Fibroblast of pulmonary artery (primary cell): ENCODE measurements at regions not wholly inside any gene's neighbourhood (a gene's known extent, or its start where the extent isn't known, plus 50 kb on each side); places are given as distances from the start of the nearest gene placed in this dataset.
"Not testable (repeated sequence)": the region's sequence is repeated elsewhere in the genome, so short reads cannot be mapped to it uniquely, and the experiment has no call there.

Source experiments
- DNase-seq: peaks from one replicate; pipeline ENCODE4 v3.0.0-alpha.2; 2010; ENCODE audit warnings: low read depth
- H3K4me3 ChIP-seq: replicated peaks from 2 replicates; pipeline ENCODE4 v1.5.1; 2011; ENCODE audit warnings: low read depth, mild to moderate bottlenecking, control low read depth, low read length, moderate library complexity
- TF ChIP-seq, protein P1 (sequence below): IDR thresholded peaks from 2 replicates; pipeline ENCODE4 v1.5.1; 2011; ENCODE audit warnings: mild to moderate bottlenecking, control low read depth, low read length, inconsistent platforms; ENCODE audit errors: missing control alignments

DNA sequence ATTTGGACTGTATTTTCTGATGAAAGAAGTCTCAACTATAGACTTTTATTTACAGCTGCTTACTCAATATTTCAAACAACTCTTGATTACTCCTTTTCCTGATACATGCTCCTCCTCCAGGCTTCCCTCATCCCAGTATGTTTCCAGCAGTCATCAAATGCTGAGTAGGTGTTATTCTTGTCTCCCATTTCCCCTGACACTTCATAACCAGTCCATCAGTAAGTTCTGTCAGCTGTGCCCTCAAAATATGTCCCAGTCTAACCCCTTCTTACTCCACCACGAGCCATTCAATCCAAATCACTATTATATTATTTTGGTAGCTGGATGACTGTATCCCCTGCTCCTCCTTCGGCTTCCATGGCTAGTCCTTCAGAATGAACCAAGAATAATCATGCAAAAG, 189.1 kb upstream of the DTNA start:
- no peak for DNase-seq
- no peak overlapping the region for H3K4me3 ChIP-seq
- TF ChIP-seq, protein P1, sequence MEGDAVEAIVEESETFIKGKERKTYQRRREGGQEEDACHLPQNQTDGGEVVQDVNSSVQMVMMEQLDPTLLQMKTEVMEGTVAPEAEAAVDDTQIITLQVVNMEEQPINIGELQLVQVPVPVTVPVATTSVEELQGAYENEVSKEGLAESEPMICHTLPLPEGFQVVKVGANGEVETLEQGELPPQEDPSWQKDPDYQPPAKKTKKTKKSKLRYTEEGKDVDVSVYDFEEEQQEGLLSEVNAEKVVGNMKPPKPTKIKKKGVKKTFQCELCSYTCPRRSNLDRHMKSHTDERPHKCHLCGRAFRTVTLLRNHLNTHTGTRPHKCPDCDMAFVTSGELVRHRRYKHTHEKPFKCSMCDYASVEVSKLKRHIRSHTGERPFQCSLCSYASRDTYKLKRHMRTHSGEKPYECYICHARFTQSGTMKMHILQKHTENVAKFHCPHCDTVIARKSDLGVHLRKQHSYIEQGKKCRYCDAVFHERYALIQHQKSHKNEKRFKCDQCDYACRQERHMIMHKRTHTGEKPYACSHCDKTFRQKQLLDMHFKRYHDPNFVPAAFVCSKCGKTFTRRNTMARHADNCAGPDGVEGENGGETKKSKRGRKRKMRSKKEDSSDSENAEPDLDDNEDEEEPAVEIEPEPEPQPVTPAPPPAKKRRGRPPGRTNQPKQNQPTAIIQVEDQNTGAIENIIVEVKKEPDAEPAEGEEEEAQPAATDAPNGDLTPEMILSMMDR = no peak

DNA sequence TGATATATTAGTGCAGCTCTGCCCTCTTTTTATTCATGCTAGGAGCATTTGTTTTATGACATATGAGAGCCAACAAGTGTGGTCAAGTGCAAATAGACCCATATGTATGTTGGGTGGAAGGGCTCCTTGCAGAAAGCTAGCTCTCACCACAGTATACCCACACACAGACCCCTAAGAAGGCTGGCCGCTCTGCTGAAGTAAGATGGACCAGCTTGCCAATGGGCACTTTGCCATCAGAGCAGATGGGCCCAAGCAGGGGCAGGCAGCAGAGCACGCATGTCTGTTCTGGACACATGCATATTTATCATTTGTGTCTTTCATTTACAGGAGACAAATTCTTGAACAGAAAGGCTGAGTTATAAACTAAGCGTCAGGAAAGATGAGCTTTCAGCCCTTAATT, 187.5 kb upstream of the DTNA start:
- DNase-seq = peak; percentile 0
- H3K4me3 ChIP-seq = no peak overlapping the region

DNA sequence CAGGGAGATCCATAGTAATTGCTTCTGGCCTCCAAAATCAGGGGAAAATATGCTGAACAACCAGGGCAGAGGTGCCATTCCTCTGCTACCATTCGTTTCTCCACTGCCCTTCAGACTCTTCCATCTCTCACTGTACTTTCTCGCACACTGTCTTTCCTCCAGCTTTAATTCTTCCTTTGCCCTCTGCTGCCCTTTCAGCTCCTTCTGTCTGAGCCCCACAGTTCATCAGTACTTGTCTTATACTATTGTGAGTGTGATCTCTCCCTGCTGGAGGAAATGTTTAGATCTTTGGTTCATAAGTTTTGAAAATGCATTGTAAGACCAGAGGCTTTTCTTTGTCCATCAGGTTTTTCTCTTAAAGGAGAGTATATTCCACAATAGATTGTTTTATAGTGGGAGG, 184.9 kb upstream of the DTNA start:
- TF ChIP-seq, protein P1 = no peak
- DNase-seq = no peak
- no peak overlapping the region for H3K4me3 ChIP-seq

More for the DNA sequence above, 187.5 kb upstream of the DTNA start:
- TF ChIP-seq, protein P1 = no peak

DNA sequence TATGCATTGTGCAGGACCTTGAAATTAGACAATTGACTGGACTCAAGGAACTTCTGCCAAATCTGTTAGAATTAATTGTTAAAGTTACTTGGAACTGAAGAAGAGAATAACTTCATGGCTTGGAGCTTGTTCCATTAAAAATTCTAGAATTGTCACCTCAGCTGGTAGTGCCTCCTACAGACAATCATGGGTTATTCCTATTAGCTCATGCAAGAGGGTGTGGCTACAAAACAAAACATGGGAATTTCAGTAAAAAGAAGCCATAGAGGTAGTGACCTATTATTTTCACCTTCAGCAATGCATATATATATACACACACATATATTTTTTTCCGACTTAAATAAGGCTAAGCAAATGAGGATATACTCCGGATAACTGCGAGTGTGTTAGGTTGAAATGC, 181.9 kb upstream of the DTNA start:
- DNase-seq = no peak
- TF ChIP-seq, protein P1 = no peak

DNA sequence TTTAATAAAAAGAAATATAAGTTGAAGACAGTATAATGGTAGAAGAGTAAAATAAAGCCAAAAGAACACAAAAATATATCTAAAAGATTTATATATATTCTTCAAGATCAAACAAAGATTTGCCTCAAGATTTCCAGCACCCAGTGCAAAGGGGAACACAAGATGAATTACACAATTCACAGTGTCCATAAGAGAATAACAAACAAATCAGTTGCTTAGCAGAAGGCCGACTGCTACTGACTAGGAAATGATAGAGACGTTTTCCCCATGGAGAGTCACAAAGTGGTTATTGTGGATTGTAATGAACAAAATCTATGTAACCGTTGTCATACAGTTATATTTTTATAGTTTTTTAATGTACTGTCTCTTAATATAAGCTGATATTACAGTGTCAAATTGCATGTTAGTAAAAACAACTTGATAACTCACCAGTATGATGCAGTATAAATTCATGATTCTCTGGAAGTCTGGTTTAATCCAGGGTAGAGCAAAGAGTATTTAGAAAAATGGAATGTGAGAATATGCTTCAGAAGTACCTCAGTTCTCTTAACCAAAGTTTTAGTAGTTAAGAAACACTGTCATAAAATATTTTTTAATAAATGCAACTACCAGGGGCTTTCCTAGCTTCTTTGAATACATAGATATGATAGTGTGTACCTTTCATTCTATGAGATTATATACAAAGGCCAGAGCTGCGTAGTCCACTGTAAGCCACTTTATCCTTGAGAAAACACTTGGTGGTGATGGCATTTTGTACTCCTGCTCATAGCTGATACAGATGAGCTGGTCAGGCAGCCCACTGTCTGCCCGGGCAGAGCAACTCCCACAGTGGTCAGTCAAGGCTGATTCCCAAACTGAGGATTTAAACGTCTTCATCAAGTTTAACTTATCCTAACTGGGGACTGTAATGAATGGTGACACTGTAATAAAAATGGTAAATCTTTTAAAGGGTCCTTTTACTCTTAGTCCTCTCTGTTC, 180.5 kb upstream of the DTNA start:
- DNase-seq = no peak
- TF ChIP-seq, protein P1 = no peak
- H3K4me3 ChIP-seq = no peak overlapping the region

More for the DNA sequence above, 181.9 kb upstream of the DTNA start:
- no peak overlapping the region for H3K4me3 ChIP-seq

DNA sequence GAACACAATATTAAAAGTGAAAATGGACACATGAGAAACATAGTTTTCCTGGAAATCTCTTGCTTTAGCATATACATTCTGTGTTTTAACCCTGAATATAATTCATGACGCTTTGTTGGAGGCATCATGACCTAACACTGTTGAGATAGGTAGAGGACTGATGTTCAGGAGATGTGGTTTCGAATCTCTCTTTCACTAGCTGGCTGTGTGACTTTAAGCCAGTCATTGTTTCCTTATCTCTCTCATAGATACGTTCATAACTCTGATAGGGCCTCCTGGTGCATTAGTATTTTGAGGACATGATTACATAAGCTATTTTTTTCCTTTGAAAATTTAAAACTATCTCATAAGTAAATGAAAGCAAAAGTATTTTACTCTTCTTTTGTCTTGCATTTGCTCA, 179.0 kb upstream of the DTNA start:
- no peak for DNase-seq
- H3K4me3 ChIP-seq = no peak overlapping the region
- TF ChIP-seq, protein P1 = no peak

DNA sequence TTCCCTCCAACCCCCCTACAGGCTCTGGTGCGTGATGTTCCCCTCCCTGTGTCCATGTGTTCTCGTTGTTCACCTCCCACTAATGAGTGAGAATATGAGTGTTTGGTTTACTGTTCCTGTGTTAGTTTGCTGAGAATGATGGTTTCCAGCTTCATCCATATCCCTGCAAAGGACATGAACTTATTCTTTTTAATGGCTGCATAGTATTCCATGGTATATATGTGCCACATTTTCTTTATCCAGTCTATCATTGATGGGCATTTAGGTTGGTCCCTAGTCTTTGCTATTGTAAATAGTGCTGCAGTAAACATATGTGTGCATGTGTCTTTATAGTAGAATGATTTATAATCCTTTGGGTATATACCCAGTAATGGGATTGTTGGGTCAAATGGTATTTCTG, 175.5 kb upstream of the DTNA start:
- not testable (repeated sequence) for DNase-seq, H3K4me3 ChIP-seq
